A549 (cell line): ENCODE measurements at regions not wholly inside any gene's neighbourhood (a gene's known extent, or its start where the extent isn't known, plus 50 kb on each side); places are given as distances from the start of the nearest gene placed in this dataset.

Source experiments
- BHLHE40 ChIP-seq: IDR thresholded peaks from 2 replicates; pipeline ENCODE4 v1.6.1; 2012; ENCODE audit warnings: low read depth, low read length, inconsistent platforms
- EHMT2 ChIP-seq: fragments of 200-600 bp; sonication (generic); IDR thresholded peaks from 2 replicates; pipeline ENCODE4 v1.6.1; 2016; ENCODE audit warnings: antibody characterized with exemption, low read depth, mild to moderate bottlenecking, moderate library complexity
- KDM1A ChIP-seq: fragments of 200-600 bp; sonication (generic); IDR thresholded peaks from 2 replicates; pipeline ENCODE4 v1.6.1; 2016; ENCODE audit warnings: low read depth, mild to moderate bottlenecking
- POLR2A ChIP-seq: IDR thresholded peaks from 2 replicates; pipeline ENCODE4 v1.6.1; 2012; ENCODE audit warnings: mild to moderate bottlenecking, low read length
- RFX5 ChIP-seq: fragments of 450-650 bp; IDR thresholded peaks from 2 replicates; pipeline ENCODE4 v1.7.1; 2014; ENCODE audit warnings: antibody characterized with exemption, mild to moderate bottlenecking, moderate library complexity
- TF ChIP-seq, protein P1 (sequence below): fragments of >200 bp; sonication (Bioruptor Twin); formaldehyde crosslinking; IDR thresholded peaks from 3 replicates; pipeline ENCODE4 v1.5.1; 2016
- TF ChIP-seq, protein P2 (sequence below): fragments of 200-600 bp; sonication (generic); IDR thresholded peaks from 2 replicates; pipeline ENCODE4 v1.6.1; 2016; ENCODE audit warnings: antibody characterized with exemption, mild to moderate bottlenecking, moderate library complexity
- TF ChIP-seq, protein P3 (sequence below): IDR thresholded peaks from 2 replicates; pipeline ENCODE4 v1.6.1; 2012
- TF ChIP-seq, protein P4 (sequence below): fragments of 250-450 bp; sonication (Bioruptor Pico); IDR thresholded peaks from 2 replicates; pipeline ENCODE4 v1.5.0; 2020; ENCODE audit warnings: low read depth, mild to moderate bottlenecking, moderate library complexity

DNA sequence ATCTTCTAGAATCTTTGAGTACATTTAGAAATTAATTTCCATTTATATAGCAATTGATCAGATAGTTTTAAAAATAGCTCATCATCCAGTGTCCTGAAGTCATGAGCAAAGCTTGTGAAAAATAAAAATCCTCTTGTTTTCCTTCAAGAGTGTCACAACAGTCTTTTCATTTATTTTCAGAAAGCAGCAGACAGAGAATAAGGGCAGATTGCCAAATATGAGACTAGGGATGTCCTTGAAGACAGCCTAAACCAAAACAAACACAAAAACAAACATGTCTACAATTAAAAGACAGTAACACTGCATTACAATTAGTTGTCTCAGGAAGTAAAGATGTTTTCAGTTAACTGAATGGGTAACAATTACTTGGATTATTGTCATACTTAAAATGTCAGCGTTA, 682.8 kb downstream of the TFAP2A start:
- no peak for TF ChIP-seq BHLHE40
- no peak for TF ChIP-seq POLR2A
- TF ChIP-seq, protein P1, sequence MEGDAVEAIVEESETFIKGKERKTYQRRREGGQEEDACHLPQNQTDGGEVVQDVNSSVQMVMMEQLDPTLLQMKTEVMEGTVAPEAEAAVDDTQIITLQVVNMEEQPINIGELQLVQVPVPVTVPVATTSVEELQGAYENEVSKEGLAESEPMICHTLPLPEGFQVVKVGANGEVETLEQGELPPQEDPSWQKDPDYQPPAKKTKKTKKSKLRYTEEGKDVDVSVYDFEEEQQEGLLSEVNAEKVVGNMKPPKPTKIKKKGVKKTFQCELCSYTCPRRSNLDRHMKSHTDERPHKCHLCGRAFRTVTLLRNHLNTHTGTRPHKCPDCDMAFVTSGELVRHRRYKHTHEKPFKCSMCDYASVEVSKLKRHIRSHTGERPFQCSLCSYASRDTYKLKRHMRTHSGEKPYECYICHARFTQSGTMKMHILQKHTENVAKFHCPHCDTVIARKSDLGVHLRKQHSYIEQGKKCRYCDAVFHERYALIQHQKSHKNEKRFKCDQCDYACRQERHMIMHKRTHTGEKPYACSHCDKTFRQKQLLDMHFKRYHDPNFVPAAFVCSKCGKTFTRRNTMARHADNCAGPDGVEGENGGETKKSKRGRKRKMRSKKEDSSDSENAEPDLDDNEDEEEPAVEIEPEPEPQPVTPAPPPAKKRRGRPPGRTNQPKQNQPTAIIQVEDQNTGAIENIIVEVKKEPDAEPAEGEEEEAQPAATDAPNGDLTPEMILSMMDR: no peak
- no peak for TF ChIP-seq RFX5
- TF ChIP-seq, protein P2, sequence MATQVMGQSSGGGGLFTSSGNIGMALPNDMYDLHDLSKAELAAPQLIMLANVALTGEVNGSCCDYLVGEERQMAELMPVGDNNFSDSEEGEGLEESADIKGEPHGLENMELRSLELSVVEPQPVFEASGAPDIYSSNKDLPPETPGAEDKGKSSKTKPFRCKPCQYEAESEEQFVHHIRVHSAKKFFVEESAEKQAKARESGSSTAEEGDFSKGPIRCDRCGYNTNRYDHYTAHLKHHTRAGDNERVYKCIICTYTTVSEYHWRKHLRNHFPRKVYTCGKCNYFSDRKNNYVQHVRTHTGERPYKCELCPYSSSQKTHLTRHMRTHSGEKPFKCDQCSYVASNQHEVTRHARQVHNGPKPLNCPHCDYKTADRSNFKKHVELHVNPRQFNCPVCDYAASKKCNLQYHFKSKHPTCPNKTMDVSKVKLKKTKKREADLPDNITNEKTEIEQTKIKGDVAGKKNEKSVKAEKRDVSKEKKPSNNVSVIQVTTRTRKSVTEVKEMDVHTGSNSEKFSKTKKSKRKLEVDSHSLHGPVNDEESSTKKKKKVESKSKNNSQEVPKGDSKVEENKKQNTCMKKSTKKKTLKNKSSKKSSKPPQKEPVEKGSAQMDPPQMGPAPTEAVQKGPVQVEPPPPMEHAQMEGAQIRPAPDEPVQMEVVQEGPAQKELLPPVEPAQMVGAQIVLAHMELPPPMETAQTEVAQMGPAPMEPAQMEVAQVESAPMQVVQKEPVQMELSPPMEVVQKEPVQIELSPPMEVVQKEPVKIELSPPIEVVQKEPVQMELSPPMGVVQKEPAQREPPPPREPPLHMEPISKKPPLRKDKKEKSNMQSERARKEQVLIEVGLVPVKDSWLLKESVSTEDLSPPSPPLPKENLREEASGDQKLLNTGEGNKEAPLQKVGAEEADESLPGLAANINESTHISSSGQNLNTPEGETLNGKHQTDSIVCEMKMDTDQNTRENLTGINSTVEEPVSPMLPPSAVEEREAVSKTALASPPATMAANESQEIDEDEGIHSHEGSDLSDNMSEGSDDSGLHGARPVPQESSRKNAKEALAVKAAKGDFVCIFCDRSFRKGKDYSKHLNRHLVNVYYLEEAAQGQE: no peak
- no peak for TF ChIP-seq KDM1A
- TF ChIP-seq EHMT2: no peak
- TF ChIP-seq, protein P3, sequence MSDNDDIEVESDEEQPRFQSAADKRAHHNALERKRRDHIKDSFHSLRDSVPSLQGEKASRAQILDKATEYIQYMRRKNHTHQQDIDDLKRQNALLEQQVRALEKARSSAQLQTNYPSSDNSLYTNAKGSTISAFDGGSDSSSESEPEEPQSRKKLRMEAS: no peak
- TF ChIP-seq, protein P4, sequence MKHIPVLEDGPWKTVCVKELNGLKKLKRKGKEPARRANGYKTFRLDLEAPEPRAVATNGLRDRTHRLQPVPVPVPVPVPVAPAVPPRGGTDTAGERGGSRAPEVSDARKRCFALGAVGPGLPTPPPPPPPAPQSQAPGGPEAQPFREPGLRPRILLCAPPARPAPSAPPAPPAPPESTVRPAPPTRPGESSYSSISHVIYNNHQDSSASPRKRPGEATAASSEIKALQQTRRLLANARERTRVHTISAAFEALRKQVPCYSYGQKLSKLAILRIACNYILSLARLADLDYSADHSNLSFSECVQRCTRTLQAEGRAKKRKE (CRISPR knock-in tag): no peak
